ENCODE measurements at regions not wholly inside any gene's neighbourhood (a gene's known extent, or its start where the extent isn't known, plus 50 kb on each side); places are given as distances from the start of the nearest gene placed in this dataset.
A peak's percentile ranks its signal among the peaks of the same experiment; 100 is the strongest.

DNA sequence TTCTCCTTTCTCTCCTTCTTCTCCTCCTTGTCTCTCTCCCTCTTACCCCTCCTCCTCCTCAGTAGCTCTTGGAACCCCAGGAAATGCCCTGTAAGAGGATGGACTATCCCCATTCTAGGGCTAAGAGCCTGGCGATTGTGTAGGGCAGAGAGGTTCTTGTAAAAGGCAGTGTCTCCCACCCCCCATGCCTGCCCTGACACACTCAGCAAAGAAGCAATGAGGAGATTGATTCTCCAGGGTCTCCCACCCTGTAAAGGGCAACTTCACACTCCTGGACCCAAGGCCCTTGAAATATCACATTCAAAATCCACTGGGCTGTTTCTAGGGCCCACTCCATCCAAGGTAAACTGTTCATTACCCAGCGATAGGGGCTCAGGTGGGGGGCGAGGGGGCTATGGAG lies 144.1 kb downstream of the INSIG2 start:
- TF ChIP-seq, protein P1, sequence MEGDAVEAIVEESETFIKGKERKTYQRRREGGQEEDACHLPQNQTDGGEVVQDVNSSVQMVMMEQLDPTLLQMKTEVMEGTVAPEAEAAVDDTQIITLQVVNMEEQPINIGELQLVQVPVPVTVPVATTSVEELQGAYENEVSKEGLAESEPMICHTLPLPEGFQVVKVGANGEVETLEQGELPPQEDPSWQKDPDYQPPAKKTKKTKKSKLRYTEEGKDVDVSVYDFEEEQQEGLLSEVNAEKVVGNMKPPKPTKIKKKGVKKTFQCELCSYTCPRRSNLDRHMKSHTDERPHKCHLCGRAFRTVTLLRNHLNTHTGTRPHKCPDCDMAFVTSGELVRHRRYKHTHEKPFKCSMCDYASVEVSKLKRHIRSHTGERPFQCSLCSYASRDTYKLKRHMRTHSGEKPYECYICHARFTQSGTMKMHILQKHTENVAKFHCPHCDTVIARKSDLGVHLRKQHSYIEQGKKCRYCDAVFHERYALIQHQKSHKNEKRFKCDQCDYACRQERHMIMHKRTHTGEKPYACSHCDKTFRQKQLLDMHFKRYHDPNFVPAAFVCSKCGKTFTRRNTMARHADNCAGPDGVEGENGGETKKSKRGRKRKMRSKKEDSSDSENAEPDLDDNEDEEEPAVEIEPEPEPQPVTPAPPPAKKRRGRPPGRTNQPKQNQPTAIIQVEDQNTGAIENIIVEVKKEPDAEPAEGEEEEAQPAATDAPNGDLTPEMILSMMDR (IDR thresholded peaks at IDR 0.05; ENCODE audit: control insufficient read depth, insufficient read depth, low read depth, low read length, missing control alignments) = no peak
- DNase-seq (ENCODE audit: low read depth) = no peak
- no peak overlapping the region for H3K4me3 ChIP-seq (ENCODE audit: control insufficient read depth, low read depth, low read length)

DNA sequence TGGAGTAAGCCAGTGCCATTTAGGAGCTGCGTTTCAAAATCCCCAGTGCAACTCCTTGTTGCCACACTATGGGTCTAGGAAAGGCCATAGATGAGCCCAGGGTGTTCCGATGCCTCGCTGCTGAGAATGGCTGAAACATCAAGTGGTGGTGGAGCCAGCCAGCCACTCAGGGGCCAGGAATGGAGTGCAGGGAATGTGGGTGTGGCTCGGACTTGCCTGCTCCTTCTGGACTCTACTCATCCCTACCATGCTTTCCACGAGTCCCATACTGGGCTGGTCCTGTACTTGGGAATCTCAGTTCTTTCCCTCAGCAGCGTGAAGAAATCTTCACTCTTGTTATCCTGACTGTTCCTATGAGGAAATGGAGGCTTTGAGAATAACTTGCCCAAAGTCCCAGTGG lies 143.5 kb downstream of the INSIG2 start:
- DNase-seq (ENCODE audit: low read depth) = no peak
- no peak overlapping the region for H3K4me3 ChIP-seq (ENCODE audit: control insufficient read depth, low read depth, low read length)
- TF ChIP-seq, protein P1 (IDR thresholded peaks at IDR 0.05; ENCODE audit: control insufficient read depth, insufficient read depth, low read depth, low read length, missing control alignments) = no peak

DNA sequence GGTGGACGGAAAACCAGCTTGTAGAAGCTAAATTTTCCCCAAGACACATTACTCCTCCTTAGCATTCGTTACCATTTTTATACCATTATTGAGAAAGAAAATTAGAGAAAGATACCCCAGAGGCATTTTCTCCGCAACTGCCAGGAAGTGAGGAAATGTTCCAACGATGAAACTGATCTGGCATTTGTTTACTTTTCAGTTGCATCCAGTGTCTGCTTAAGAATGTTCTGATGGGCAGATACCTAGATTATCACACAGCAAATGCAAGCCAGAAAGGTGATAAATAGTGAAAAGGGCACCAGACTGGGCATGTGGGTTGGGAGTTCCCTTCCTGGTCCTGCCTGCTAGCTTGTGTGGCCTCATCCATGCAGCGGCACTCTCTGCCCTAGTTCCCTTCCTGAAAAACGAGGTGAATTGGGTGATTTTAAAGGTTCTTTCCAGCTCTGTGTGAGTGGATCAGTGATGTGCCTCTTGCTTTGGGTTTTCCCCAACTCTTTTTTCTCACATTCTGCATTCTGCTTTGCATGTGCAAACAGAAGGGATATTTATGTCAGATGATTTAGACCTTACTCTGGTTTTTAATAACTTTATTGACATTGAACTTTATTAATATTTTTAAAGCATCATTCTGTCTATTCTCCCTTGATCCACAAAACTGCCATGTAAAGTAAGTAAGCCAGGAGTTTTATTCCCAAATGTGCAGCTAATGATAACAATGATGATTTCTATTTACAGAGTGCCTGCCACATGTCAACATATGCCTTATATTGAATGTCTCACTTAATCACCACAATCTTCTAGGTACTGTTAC lies 139.6 kb downstream of the INSIG2 start:
- no peak for DNase-seq (ENCODE audit: low read depth)
- no peak overlapping the region for H3K4me3 ChIP-seq (ENCODE audit: control insufficient read depth, low read depth, low read length)
- TF ChIP-seq, protein P1 (IDR thresholded peaks at IDR 0.05; ENCODE audit: control insufficient read depth, insufficient read depth, low read depth, low read length, missing control alignments) = no peak

DNA sequence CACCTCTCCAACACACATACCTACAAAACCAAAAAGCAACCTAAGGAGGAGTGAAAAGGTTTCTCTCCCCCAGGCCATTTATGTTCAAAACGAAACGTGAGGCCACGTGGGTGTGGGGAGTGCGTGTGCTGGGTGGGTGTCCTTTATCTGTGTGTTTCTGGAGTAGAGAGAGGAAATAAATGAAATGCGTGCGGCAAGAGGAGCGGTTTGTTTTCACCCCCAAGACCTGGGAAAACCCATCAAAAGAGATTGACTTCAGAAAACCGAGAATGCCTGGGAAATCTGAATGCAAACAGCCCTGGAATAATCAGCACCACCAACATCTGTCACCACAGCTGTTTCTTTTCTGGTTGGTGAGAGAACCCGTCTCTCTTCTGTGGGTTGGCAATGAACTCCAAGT lies 137.4 kb downstream of the INSIG2 start:
- DNase-seq (ENCODE audit: low read depth) = no peak
- H3K4me3 ChIP-seq (ENCODE audit: control insufficient read depth, low read depth, low read length) = no peak overlapping the region
- TF ChIP-seq, protein P1 (IDR thresholded peaks at IDR 0.05; ENCODE audit: control insufficient read depth, insufficient read depth, low read depth, low read length, missing control alignments) = no peak

DNA sequence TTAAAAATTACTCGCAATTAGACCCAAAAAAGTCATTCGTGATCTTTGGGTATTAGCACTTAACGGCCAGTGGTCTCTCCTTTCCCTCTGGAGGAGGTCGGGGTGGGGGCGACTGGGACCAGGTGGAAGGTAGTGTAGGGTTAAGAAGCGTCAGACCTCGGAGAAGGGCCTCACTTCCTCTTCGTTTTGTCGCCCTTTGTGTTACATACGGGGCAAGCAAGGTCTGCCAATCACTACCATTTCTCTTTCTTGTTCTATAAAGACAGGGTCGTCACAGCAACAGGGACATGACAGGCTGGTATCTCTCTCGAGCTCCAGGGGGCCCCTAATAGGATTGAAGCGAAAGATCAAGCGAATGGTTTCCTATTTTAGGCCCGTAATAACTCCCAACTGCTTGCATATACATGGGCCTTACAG lies 136.6 kb downstream of the INSIG2 start:
- no peak for DNase-seq (ENCODE audit: low read depth)
- no peak overlapping the region for H3K4me3 ChIP-seq (ENCODE audit: control insufficient read depth, low read depth, low read length)
- TF ChIP-seq, protein P1 (IDR thresholded peaks at IDR 0.05; ENCODE audit: control insufficient read depth, insufficient read depth, low read depth, low read length, missing control alignments) = no peak

DNA sequence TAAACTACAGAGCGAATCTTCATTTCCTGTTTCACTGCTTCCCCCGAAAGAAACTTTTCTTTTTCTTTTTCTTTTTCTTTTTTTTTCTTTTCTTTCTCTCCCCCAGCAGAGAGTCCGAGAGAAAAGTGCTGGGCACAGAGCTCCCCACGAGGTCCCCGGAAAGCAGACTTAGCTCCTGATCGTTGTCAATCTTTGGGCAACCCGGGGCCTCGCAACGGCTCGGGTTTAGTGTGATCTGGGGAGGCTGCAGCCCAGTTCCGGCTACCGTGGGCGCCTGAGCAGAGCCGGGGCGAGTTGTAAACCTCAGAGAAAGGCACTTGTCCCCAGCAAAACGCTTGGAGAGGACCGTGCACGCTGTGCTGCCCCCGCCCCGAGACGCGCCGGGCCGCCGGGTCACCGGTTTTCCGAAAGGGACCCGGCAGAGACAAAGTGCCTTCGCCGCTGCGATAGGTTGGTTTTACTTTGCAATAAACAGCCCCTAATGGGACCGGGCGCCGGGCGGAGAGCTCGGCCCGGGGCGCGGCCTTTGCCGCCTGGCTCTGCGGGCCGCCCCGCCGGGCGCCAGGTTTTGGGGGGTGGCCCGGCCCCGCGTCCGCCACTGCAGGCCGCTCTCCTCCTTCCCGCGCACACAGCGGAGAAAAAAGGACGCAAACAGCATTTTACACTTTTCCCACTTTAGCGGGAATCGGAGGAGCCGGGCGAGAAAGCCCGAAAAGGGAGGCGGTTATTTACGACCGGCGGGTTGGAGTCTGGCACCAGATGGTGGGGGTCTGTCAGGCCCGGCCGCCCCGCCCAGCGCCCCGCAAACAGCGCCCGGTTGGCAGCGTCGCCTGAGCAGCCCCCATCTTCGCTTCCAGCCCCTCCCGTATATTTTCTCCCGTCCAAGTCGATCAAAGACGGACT lies 136.0 kb downstream of the INSIG2 start:
- TF ChIP-seq, protein P1 (IDR thresholded peaks at IDR 0.05; ENCODE audit: control insufficient read depth, insufficient read depth, low read depth, low read length, missing control alignments) = no peak
- no peak for DNase-seq (ENCODE audit: low read depth)
- H3K4me3 ChIP-seq (ENCODE audit: control insufficient read depth, low read depth, low read length) = peak overlapping the region; percentile 45

All from AG09309 (cell line).